ENCODE measurements at regions not wholly inside any gene's neighbourhood (a gene's known extent, or its start where the extent isn't known, plus 50 kb on each side); places are given as distances from the start of the nearest gene placed in this dataset.
A peak's percentile ranks its signal among the peaks of the same experiment; 100 is the strongest.

GRCh38 chr10:118534136-118534535, 61.3 kb downstream of the PRLHR start (continued):
- TF ChIP-seq MYNN (IDR thresholded peaks at IDR 0.05) (no peak), MYNN (CRISPR knock-in tag; IDR thresholded peaks at IDR 0.05) (no peak), THRA (IDR thresholded peaks at IDR 0.05) (no peak)

GRCh38 chr10:118531105-118531852, 64.2 kb downstream of the PRLHR start:
- H2AFZ ChIP-seq (ENCODE audit: low read depth, low read length): peak overlapping the region; percentile 55; the same call in 1 of the 2 replicates
- no TSS peak for BruUV-seq (replicated peaks)
- ATAC-seq: peak; percentile 54; the same call in 2 of the 3 replicates
- no peak overlapping the region for H3K4me3 ChIP-seq
- FAIRE-seq: peak; percentile 81
- H3K36me3 ChIP-seq (ENCODE audit: control insufficient read depth, insufficient read depth, low read length): no peaks in the 10 kb centered on the region
- ChIA-PET CTCF (ENCODE audit: low intra/inter-chr PET ratio) (no interaction called here), POLR2A (no interaction called here)
- 23% methylated on average over 10 of the region's 12 CpGs for WGBS (ENCODE audit: insufficient coverage, low coverage, missing lambda C conversion rate)
- in situ Hi-C loops (cut with MboI): no loop called here
- no peak overlapping the region for H3K9ac ChIP-seq (ENCODE audit: insufficient read depth in 1 of 2, low read depth in 2 of 2, low read length in 2 of 2)
- peaks cover 0 to 4% of the 10 kb centered on the region in 2 experiments; a peak in 2 of 5 replicates for H3K4me1 ChIP-seq (replicated peaks in 1 of 2; ENCODE audit: control insufficient read depth in 2 of 2, insufficient read depth in 2 of 2, low read length in 2 of 2)
- H3K27ac ChIP-seq (ENCODE audit: extremely low read depth, low read depth, low read length): no peak overlapping the region; the same call in 2 of the 3 replicates
- intact Hi-C loops (cut with micrococcal nuclease): no loop called here
- no peaks in the 10 kb centered on the region for H4K20me1 ChIP-seq (replicated peaks; ENCODE audit: control insufficient read depth, insufficient read depth, low read length)
- no peaks in the 10 kb centered on the region for H3K9me1 ChIP-seq (ENCODE audit: control insufficient read depth, insufficient read depth, low read length)
- DNase-seq (ENCODE audit: extremely low read depth in 1 of 4, low spot score in 3 of 4): peak in 2 of 4 experiments; percentile 24 to 48
- H3K79me2 ChIP-seq (ENCODE audit: control insufficient read depth, insufficient read depth, low read length): no peaks in the 10 kb centered on the region
- H3K4me2 ChIP-seq (ENCODE audit: insufficient read depth, low read length): peak overlapping the region; percentile 17; the same call in 1 of the 2 replicates
- no peaks in the 10 kb centered on the region for H3K27me3 ChIP-seq (ENCODE audit: control insufficient read depth in 2 of 2, insufficient read depth in 2 of 2, low read length in 2 of 2)
- H3K9me3 ChIP-seq (replicated peaks; ENCODE audit: control insufficient read depth, insufficient read depth, low read depth, low read length): no peaks in the 10 kb centered on the region
- TF ChIP-seq L3MBTL2 (IDR thresholded peaks at IDR 0.05): no peak
- TF ChIP-seq ZNF395 (CRISPR knock-in tag; IDR thresholded peaks at IDR 0.05): no peak
- no peak for TF ChIP-seq TOE1 (IDR thresholded peaks at IDR 0.05; ENCODE audit: borderline replicate concordance)
- no peak for TF ChIP-seq TOE1 (CRISPR knock-in tag; IDR thresholded peaks at IDR 0.05; ENCODE audit: borderline replicate concordance, low read depth)
- TF ChIP-seq JUND (IDR thresholded peaks at IDR 0.05; ENCODE audit: borderline replicate concordance, low read depth, low read length): peak; percentile 88
- peak; percentile 91 for TF ChIP-seq JUND (tag; IDR thresholded peaks at IDR 0.05; ENCODE audit: borderline replicate concordance, low read depth, low read length)
- no peak for TF ChIP-seq MAX (CRISPR knock-in tag; IDR thresholded peaks at IDR 0.05)
- TF ChIP-seq CEBPG (CRISPR knock-in tag; IDR thresholded peaks at IDR 0.05): no peak
- TF ChIP-seq CEBPG (tag; conservative IDR thresholded peaks at IDR 0.05 in 1 of 2, IDR thresholded peaks at IDR 0.05 in 1 of 2): peak in 1 of 2 experiments; percentile 46; a peak in 1 of 4 replicates
- TF ChIP-seq RFX7 (CRISPR knock-in tag; IDR thresholded peaks at IDR 0.05): no peak
- TF ChIP-seq GABPA (tag; conservative IDR thresholded peaks at IDR 0.05; ENCODE audit: low read depth): no peak
- TF ChIP-seq ATF7 (IDR thresholded peaks at IDR 0.05): peak; percentile 97
- 0 out of 2 replicates have a peak, but pooled peaks have one; percentile 50 for TF ChIP-seq JUNB (CRISPR knock-in tag; conservative IDR thresholded peaks at IDR 0.05)
- TF ChIP-seq ZNF778 (CRISPR knock-in tag; IDR thresholded peaks at IDR 0.05): no peak
- TF ChIP-seq ZFX (CRISPR knock-in tag; IDR thresholded peaks at IDR 0.05): no peak
- no peak for TF ChIP-seq SNIP1 (IDR thresholded peaks at IDR 0.05; ENCODE audit: low read depth)
- TF ChIP-seq KLF16 (IDR thresholded peaks at IDR 0.05): no peak
- TF ChIP-seq MYNN (IDR thresholded peaks at IDR 0.05): no peak
- TF ChIP-seq MYNN (CRISPR knock-in tag; IDR thresholded peaks at IDR 0.05): no peak

All from K562 (cell line).